SK-N-SH treated with all-trans-retinoic acid at 6 μM for 48 hours (cell line): ENCODE measurements at regions not wholly inside any gene's neighbourhood (a gene's known extent, or its start where the extent isn't known, plus 50 kb on each side); places are given as distances from the start of the nearest gene placed in this dataset.

ENCODE experiments used
- ARNTL ChIP-seq: fragments of 450-650 bp; formaldehyde crosslinking; IDR thresholded peaks from 2 replicates; pipeline ENCODE4 v1.5.0; 2020; ENCODE audit warnings: low read depth, mild to moderate bottlenecking, moderate library complexity, borderline replicate concordance
- BACH2 ChIP-seq: fragments of 250-450 bp; sonication (Bioruptor Pico); IDR thresholded peaks from 2 replicates; pipeline ENCODE4 v1.9.0; 2021; ENCODE audit warnings: mild to moderate bottlenecking, borderline replicate concordance
- CSRNP3 ChIP-seq: fragments of 250-450 bp; sonication (Bioruptor Pico); IDR thresholded peaks from 2 replicates; pipeline ENCODE4 v1.5.1; 2021; ENCODE audit warnings: mild to moderate bottlenecking, moderate library complexity
- ESRRG ChIP-seq: fragments of 250-450 bp; sonication (Bioruptor Pico); IDR thresholded peaks from 2 replicates; pipeline ENCODE4 v1.6.1; 2021; ENCODE audit warnings: mild to moderate bottlenecking
- ISL1 ChIP-seq: fragments of 250-450 bp; sonication (Bioruptor Pico); IDR thresholded peaks from 2 replicates; pipeline ENCODE4 v2.1.2; 2022; ENCODE audit warnings: mild to moderate bottlenecking, moderate library complexity
- OSR1 ChIP-seq: fragments of 250-450 bp; sonication (Bioruptor Pico); IDR thresholded peaks from 2 replicates; pipeline ENCODE4 v1.8.0; 2022; ENCODE audit warnings: moderate library complexity, mild to moderate bottlenecking, inconsistent platforms
- PPARA ChIP-seq: fragments of 250-450 bp; sonication (Bioruptor Pico); IDR thresholded peaks from 2 replicates; pipeline ENCODE4 v1.5.0; 2020; ENCODE audit warnings: mild to moderate bottlenecking, borderline replicate concordance
- TOX ChIP-seq: fragments of 250-450 bp; sonication (Bioruptor Pico); IDR thresholded peaks from 2 replicates; pipeline ENCODE4 v1.8.0; 2021; ENCODE audit warnings: mild to moderate bottlenecking, moderate library complexity, borderline replicate concordance
- ZFP3 ChIP-seq: fragments of 250-450 bp; sonication (Bioruptor Pico); IDR thresholded peaks from 2 replicates; pipeline ENCODE4 v1.5.0; 2020; ENCODE audit warnings: mild to moderate bottlenecking, moderate library complexity
- ZFP30 ChIP-seq: fragments of 450-650 bp; formaldehyde crosslinking; IDR thresholded peaks from 2 replicates; pipeline ENCODE4 v1.5.0; 2022; ENCODE audit warnings: mild to moderate bottlenecking, moderate library complexity
- ZNF70 ChIP-seq: fragments of 450-650 bp; formaldehyde crosslinking; IDR thresholded peaks from 2 replicates; pipeline ENCODE4 v1.5.0; 2020; ENCODE audit warnings: mild to moderate bottlenecking, moderate library complexity
- TF ChIP-seq, protein P1 (sequence below): fragments of 250-450 bp; sonication (Bioruptor Pico); IDR thresholded peaks from 2 replicates; pipeline ENCODE4 v1.8.0; 2020; ENCODE audit warnings: mild to moderate bottlenecking, moderate library complexity, borderline replicate concordance

DNA sequence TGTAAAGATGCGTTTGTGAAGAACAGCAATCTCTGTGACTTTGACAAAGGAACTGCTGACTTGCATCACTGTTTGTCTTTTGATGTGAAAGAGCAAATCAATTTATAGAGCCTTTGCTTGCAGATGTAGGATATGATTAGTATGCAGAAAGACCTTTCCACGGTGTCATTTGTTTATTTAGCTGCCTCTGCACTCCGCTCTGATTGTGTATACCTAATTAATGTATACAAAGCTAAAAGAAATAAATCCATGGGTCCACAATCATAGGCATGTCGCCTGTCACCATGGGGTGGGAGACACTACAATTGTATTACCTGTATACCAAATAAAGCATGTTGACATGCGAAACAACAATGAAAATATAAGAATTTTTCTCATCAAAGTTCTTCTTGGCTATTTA, 410.7 kb downstream of the MZT1 start:
- no peak for TF ChIP-seq CSRNP3 (CRISPR knock-in tag)
- TF ChIP-seq ZFP3 (CRISPR knock-in tag), result no peak
- TF ChIP-seq ESRRG (CRISPR knock-in tag), result no peak
- TF ChIP-seq, protein P1, sequence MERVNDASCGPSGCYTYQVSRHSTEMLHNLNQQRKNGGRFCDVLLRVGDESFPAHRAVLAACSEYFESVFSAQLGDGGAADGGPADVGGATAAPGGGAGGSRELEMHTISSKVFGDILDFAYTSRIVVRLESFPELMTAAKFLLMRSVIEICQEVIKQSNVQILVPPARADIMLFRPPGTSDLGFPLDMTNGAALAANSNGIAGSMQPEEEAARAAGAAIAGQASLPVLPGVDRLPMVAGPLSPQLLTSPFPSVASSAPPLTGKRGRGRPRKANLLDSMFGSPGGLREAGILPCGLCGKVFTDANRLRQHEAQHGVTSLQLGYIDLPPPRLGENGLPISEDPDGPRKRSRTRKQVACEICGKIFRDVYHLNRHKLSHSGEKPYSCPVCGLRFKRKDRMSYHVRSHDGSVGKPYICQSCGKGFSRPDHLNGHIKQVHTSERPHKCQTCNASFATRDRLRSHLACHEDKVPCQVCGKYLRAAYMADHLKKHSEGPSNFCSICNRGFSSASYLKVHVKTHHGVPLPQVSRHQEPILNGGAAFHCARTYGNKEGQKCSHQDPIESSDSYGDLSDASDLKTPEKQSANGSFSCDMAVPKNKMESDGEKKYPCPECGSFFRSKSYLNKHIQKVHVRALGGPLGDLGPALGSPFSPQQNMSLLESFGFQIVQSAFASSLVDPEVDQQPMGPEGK (CRISPR knock-in tag), result no peak
- no peak for TF ChIP-seq TOX (CRISPR knock-in tag)
- no peak for TF ChIP-seq ZFP30 (CRISPR knock-in tag)
- no peak for TF ChIP-seq ARNTL (CRISPR knock-in tag)
- TF ChIP-seq PPARA (CRISPR knock-in tag), result no peak
- TF ChIP-seq ISL1 (CRISPR knock-in tag), result no peak
- TF ChIP-seq ZNF70 (CRISPR knock-in tag), result no peak
- no peak for TF ChIP-seq BACH2
- no peak for TF ChIP-seq OSR1
